ENCODE measurements at regions not wholly inside any gene's neighbourhood (a gene's known extent, or its start where the extent isn't known, plus 50 kb on each side); places are given as distances from the start of the nearest gene placed in this dataset.

- DNase-seq: no peak
Observed at GRCh38 chr13:103969520-103970050, 903.4 kb upstream of the SLC10A2 start.

- DNase-seq: no peak
Observed at GRCh38 chr13:103965506-103966243, 899.5 kb upstream of the SLC10A2 start.

- no peak for DNase-seq
Observed at GRCh38 chr13:103961784-103962183, 895.6 kb upstream of the SLC10A2 start.

GRCh38 chr13:103961129-103961528 lies 894.9 kb upstream of the SLC10A2 start:
- no peak for DNase-seq

- DNase-seq: no peak
Observed at GRCh38 chr13:103960001-103960400, 893.8 kb upstream of the SLC10A2 start.

GRCh38 chr13:103958691-103959090 lies 892.5 kb upstream of the SLC10A2 start:
- no peak for DNase-seq

- DNase-seq: no peak
Observed at GRCh38 chr13:103957939-103958338, 891.7 kb upstream of the SLC10A2 start.

GRCh38 chr13:103953859-103954258 lies 887.6 kb upstream of the SLC10A2 start:
- DNase-seq: no peak

- DNase-seq: no peak
Observed at GRCh38 chr13:103952183-103952582, 886.0 kb upstream of the SLC10A2 start.

- DNase-seq: no peak
Observed at GRCh38 chr13:103948426-103948825, 882.2 kb upstream of the SLC10A2 start.

GRCh38 chr13:103945836-103946235 lies 879.6 kb upstream of the SLC10A2 start:
- no peak for DNase-seq

- no peak for DNase-seq
Observed at GRCh38 chr13:103941506-103942140, 875.4 kb upstream of the SLC10A2 start.

GRCh38 chr13:103935117-103935516 lies 868.9 kb upstream of the SLC10A2 start:
- DNase-seq: no peak

GRCh38 chr13:103931885-103932284 lies 865.7 kb upstream of the SLC10A2 start:
- no peak for DNase-seq

- DNase-seq: no peak
Observed at GRCh38 chr13:103931331-103931845, 865.2 kb upstream of the SLC10A2 start.

GRCh38 chr13:103926118-103926517 lies 859.9 kb upstream of the SLC10A2 start:
- no peak for DNase-seq

GRCh38 chr13:103908911-103909310 lies 842.7 kb upstream of the SLC10A2 start:
- DNase-seq: no peak

- DNase-seq: no peak
Observed at GRCh38 chr13:103908274-103908673, 842.1 kb upstream of the SLC10A2 start.

GRCh38 chr13:103903790-103904189 lies 837.6 kb upstream of the SLC10A2 start:
- no peak for DNase-seq

- DNase-seq: no peak
Observed at GRCh38 chr13:103898481-103898880, 832.3 kb upstream of the SLC10A2 start.

- no peak for DNase-seq
Observed at GRCh38 chr13:103895835-103896531, 829.8 kb upstream of the SLC10A2 start.

- DNase-seq: no peak
Observed at GRCh38 chr13:103894626-103895025, 828.4 kb upstream of the SLC10A2 start.

- DNase-seq: no peak
Observed at GRCh38 chr13:103884101-103884723, 818.0 kb upstream of the SLC10A2 start.

Data from activated naive CD4-positive, alpha-beta T cell treated with Interleukin-2 at 50 U/mL for 16 hours (primary cell).